ENCODE measurements at regions not wholly inside any gene's neighbourhood (a gene's known extent, or its start where the extent isn't known, plus 50 kb on each side); places are given as distances from the start of the nearest gene placed in this dataset.
"Not testable (repeated sequence)": the region's sequence is repeated elsewhere in the genome, so short reads cannot be mapped to it uniquely, and the experiment has no call there.

DNA sequence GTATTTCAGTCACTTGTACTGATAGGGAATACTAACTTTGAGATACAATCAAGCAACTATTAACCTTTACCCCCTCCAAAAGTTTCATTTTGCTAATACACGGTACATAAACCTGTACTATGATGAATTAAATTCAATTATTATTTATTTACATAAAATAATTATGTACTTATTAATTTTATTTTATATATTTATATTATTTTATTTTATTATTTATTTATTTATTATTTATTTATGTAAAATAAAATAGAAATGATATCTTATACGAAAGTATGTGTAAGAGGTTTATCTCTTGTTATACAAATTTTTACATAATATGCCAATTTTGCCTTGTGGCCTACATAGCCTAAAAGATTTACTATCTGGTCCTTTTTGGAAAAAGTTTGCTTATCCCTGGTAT is 564.3 kb downstream of the SLITRK5 start:
- no peak for DNase-seq (ENCODE audit: low read depth)

DNA sequence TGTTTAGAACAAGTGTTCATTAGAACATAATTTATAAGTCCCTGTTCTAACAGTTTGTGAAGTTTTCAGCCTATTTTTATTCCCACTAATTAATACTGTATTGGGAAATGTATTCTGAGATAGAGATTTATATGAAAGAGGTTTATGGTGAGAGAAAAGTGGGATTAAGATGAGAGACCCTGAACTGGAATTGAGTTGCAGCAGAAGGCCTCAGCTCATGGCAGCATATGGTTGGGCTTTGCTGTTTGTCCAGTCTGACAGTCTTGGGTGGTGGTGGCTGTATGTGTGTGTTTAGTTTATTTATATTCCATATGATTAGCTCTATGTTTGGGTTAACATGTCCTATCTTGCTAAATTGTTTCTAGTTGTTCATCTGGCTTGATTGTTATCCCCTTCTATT is 575.1 kb downstream of the SLITRK5 start:
- DNase-seq (ENCODE audit: low read depth), result no peak

DNA sequence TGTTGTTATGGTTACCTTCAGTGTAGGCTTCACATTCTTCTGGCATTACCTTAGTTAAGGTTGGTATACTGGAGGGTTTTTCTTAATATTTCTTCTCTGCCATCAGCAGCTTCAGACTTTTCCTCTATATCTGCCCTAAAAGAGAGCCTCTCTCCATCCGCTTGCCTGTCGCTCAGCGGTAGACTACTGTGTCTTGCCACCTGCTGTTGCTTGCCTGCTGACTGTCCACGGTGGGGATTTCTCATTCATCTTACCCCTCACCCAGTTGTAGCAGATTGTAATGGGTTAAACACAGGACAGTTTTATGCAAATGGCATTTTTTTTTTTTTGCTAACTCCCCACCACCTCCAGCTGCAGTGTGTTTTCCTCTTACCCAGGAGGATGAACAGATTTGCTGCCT is 577.2 kb downstream of the SLITRK5 start:
- DNase-seq (ENCODE audit: low read depth), result no peak

DNA sequence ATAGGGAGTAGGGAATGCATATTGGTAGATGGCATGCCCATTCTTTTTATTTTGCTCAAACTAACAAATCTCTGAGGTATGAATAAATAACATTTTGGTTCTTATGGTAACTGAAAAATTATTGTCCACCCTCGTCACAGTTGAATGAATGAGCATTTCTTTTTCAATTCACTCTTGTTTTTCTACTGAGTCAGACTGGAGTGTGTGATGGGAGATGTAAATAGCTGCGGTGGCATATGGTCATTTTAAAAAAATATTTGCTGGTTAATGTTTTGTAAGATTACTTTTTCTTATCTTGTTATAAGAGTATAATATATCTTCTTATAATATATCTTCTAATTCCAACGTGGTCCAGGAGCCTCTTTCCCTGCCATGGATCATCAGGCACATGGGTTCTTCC is 586.5 kb downstream of the SLITRK5 start:
- no peak for DNase-seq (ENCODE audit: low read depth)

DNA sequence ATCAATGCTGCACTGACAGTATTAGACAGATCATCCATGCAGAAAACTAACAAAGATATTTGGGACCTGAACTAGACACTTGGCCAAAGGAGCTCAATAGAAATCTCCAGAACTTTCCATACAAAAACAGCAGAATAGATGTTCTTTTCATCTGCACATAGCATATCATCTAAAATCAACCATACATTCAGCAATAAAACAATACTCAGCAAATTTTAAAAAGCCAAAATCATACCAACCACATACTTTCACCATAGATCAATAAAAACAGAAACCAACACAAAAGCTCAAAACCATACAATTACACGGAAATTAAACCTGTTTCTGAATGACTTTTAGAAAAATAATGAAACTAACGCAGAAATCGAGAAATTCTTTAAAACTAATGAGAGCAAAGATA is 592.6 kb downstream of the SLITRK5 start:
- DNase-seq (ENCODE audit: low read depth), result no peak

DNA sequence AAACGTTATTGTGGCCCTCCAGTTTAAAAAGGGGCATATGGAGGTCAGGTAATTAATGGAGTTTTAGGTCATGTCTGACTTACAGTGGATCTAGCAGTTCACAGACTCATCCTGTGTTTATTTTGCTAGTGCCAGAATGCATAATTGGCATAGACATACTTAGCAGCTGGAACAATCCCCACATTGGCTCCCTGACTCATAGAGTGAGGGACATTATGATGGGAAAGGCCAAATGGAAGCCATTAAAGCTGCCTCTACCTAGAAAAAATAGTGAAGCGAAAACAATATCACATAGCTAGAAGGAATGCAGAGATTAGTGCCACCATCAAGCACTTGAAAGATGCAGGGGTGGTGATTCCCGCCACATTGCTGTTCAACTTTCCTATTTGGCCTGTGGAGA is 610.7 kb downstream of the SLITRK5 start:
- DNase-seq (ENCODE audit: low read depth), result no peak

DNA sequence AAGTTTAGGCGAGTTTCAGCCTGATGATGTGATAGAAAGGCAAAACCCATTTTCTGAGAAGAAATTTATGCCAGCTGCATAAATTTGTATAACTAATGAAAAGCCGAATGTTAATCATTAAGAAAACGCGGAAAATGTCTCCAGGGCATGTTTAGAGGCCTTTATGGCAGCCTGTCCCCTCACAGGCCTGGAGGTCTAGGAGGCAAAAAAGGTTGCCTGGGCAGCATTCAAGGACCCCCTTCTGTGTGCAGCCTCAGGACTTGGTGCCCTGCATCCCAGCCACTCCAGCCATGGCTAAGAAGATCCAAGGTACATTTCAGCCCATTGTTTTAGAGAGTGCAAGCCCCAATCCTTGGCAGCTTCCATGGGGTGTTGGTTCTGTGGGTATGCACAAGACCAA is 614.2 kb downstream of the SLITRK5 start:
- DNase-seq (ENCODE audit: low read depth), result no peak

DNA sequence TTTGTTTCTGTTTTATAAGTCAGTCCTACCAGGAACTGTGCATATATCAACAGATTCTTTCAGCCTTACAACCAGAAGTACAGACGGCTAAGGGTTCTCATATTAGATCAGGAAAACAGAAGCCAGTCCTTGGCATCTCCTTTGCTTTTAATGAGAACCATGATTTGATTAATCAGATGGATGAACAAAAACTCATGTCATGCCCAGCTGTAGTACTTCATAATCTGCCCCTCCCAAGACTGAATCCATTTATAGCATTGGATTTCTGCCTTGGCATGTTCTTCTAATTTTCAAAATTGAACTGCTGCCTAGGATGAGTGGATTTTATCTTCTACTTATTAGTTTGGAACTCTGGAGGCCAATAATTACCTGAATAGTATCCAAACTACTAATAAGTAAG is 617.2 kb downstream of the SLITRK5 start:
- no peak for DNase-seq (ENCODE audit: low read depth)

DNA sequence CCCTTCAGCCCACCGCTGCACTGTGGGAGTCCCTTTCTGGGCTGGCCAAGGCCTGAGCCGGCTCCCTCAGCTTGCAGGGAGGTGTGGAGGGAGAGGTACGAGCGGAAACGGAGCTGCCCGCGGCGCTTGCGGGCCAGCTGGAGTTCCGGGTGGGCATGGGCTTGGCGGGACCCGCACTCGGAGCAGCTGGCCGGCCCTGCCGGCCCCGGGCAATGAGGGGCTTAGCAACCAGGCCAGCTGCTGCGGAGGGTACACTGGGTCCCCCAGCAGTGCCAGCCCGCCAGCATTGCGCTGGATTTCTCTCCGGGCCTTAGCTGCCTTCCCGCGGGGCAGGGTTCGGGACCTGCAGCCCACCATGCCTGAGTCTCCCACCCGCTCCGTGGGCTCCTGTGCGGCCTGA is 620.6 kb downstream of the SLITRK5 start:
- not testable (repeated sequence) for DNase-seq (ENCODE audit: low read depth)

DNA sequence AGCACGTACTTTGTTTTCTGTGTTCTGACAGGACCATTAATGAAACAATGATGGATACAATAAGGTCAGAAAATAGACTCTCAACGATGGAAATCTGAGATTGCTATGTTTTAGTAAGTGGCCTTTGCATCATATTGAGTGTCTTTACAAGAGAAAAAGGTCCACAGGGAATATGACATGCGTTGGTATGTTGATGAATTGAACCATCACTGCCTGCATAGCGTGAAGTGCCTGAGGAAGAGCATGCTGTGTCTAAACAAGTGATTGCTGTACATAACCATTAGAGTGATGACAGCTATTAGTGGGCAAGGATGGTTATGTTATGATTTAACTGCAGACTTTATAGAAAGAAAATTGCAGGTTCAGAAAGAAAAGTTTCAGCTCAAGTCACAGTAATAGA is 623.2 kb downstream of the SLITRK5 start:
- DNase-seq (ENCODE audit: low read depth), result no peak

DNA sequence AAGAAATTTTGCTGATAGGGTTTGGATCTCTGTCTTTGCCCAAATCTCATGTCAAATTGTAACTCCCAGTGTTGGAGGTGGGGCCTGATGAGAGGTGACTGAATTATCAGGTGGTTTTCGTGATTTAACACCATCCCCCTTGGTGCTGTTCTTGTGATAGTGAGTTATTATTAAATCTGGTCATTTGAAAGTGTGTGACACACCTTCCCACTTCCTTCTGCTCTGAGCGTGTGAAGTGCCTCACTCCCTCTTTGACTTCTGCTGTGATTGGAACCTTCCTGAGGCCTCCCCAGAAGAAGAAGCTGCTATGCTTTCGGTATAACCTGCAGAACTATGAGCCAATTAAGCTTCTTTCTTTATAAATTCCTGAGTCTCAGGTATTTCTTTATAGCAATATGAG is 632.0 kb downstream of the SLITRK5 start:
- no peak for DNase-seq (ENCODE audit: low read depth)

DNA sequence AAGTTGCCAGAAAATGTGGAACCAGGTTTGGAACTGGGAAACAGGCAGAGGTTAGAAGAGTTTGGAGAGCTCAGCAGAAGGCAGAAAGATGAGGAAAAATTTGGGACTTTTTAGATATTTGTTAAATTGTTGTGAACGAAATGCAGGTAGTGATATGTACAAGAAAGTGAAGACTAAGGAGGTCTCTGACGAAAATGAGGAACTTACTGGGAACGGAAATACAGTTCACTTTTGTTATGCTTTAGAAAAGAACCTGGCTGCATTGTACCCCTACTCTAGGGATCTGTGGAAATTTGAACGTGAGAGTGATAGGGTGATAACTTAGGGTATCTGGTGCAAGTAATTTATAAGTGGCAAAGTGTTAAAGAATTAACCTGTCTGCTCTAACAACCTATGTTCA is 632.4 kb downstream of the SLITRK5 start:
- DNase-seq (ENCODE audit: low read depth), result no peak

DNA sequence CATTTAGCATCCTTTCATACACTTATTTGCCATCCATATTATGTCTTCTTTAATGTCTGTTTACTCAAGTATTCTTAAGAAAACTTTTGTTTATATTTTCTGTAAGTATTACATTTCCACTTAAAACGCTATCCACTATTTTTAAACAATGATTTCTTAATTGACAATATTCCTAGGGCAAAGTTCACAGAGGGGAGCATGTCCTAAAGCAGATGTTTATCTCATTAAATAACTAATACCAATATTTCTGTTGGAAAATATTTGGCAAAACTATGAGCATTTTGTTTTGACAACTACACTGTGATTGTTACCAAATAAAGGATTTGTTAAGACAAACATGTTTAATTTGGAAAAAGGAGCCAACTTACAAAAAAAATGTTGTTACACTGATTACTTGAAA is 643.3 kb downstream of the SLITRK5 start:
- no peak for DNase-seq (ENCODE audit: low read depth)

DNA sequence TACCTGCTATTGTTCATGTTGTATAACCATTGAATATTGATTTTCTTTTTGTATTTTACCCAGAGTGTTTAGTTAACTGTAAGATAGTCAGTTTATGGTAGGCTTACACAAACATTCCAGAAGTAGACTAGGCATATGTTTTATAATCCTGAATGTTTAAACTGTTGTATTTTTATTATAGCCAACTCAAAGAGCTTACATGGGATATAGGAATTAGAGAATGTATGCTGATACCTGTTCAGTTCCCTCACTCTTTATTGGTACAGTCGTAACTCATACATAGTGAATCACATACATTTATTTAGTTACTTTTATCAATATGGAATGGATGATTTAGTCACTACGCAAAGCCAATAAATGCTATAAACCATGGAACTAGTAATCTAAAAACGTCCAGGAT is 657.9 kb downstream of the SLITRK5 start:
- DNase-seq (ENCODE audit: low read depth), result no peak

DNA sequence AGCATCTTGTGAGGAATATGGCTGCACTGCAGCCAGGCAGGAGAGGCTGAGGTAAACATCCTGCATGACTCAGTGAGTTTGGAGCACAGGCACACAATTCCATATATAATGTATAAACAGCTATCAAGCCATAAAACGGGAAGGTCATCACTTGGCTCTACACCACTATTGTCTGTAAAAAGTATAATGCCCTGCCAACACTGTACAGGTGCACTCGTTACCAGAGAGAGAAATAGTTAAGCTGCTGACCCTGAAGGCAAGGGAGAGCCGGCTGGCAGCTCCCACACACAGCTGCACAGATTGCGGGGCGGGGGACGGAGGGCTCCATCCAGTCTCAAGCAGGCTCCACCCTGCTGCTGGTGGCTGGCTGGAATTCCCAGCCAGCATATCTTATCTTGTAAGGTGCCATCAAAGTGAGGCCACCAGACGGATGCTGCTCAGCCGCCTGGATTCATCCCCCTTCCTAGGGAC is 668.1 kb downstream of the SLITRK5 start:
- no peak for DNase-seq (ENCODE audit: low read depth)

DNA sequence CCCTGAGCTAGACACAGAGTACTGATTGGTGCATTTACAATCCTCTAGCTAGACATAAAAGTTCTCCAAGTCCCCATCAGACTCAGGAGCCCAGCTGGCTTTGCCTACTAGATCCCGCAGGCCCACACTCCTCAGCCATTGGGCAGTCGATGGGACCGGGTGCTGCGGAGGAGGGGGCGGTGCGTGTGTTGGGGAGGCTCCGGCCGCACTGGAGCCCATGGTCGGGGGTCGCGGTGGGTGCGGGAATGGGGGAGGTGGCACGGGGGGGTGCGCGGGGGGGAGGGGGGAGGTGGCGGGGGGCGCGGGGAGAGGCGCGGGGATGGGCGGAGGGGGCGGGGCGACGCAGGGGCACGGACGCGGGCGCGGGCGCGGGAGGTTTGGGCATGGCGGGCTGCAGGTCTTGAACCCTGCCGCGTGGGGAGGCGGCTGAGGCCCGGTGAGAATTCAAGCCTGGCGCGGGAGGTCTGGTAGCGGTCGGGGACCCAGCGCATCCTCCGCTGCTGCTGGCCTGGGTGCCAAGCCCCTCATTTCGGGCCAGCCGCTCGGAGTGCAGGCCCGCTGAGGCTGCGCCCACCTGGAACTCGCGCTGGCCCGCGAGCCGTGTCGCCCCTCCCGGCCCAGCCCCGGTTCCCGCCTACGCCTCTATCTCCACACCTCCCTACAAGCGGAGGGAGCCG is 674.1 kb downstream of the SLITRK5 start:
- DNase-seq (ENCODE audit: low read depth), result no peak

DNA sequence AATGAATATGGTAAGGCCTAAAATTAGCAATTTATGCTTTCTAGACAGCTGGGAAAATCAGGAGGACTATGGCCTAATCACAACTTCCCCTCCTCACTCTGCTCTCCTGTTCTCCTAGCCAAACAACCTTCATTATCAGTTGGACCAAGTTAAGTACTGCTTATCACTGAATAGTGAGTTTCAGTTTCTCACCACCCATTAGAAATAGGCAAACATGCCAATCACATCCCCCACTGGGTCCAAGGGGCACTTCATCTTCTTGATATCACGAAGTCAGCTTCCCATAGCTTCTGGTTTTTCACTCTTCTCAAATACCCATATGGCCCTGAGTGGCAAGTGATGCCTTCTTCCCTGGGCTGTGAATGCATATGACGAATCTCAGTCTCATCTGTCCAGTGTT is 689.6 kb downstream of the SLITRK5 start:
- no peak for DNase-seq (ENCODE audit: low read depth)

DNA sequence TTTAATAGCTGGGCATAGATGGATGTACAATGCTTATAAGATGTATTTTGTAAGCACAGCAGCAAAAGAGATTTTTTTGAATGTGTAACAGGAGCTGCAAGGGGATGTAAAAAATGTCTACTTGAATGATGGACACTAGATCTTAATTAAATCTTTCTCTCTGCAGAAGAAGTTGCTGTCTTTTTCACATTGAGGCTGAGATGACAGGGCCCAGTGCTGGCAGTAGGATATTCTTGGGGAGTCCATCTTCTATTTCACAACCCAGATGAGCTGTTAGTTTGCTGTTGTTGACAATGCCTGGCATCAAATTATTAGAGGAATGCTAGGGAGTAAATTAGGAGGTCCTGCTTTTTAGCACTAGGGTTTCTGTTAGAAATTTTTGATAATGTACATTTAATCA is 698.7 kb downstream of the SLITRK5 start:
- no peak for DNase-seq (ENCODE audit: low read depth)

DNA sequence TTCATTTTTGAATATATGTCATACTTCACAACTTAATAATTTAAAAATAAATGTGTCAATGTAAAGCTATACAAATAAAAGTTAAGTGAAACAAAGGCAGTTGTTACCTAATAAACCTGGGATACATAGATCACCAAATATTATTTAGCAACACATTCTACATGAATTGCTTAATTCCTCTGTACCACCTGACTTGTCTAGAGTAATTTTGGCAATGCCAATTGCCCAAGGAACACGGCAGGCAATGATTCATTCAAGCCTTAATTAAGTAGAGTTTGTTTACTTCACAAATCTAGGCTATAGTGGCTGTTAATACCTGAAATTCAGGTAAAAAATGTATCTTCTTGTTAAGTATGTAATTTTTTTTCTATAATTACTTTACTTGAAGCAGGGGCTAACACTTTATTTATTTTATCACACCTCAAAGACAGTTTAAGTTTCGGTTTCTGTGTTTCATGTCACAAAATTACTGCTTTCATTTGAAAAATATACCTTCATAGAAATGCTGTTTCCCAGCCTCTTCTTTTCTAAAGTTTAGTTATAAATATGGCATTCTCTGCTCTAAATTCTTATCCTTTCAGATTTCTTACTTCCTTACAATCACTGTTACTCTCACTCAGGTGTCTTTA is 705.7 kb downstream of the SLITRK5 start:
- DNase-seq (ENCODE audit: low read depth), result no peak

DNA sequence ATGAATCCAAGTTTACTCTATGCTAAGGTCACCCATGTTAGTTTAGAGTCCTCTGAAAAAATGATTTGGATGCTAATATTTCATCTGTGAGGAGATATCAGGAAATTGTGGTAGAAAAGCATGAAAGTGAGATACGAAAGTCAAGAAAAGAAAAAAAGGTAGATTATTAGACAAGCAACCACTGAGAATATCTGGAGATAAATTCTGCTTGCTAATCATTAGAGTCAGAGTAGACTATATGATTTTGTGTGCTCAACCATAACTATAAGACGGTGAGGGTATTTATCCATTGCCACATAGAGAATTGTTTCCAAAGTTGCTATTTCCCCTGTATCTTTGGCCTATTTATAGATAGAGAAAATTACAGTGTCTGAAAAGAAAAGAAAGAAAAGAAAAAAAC is 706.7 kb downstream of the SLITRK5 start:
- DNase-seq (ENCODE audit: low read depth), result no peak

DNA sequence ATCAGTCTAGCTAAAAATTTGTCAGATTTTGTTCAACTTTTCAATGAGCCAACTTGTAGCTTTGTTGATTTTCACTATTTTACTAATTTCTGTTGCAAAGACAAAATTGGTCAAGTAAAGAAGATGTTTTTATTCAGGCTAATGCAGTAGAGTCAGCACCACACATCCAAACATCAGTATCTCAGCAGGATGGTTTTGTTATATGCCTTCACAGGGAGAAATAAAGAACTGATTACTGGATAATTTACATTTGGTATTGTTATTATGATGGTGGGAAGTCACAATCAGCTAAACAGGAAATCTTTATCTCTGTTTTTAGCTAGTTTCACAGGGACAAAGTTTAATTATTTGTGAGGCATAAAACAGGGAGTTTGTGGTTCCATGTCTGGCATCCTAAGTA is 713.4 kb downstream of the SLITRK5 start:
- no peak for DNase-seq (ENCODE audit: low read depth)

DNA sequence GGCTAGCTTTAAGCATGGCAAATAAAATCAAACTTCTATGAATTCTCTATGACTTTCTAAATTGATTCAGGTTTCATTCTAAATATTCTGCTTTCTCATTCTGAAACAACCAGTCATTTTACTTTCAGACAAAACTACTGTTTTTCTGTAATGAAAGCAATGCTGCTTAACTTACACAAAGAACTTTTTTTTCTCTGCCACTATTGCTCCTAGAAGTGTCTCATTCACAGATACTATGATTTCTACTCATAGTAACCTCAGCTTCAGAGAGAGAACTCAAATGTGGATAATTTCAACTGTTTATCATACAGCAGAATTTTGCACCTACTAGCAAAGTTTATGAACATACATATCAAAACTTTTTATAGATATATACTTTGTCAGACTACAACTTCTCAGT is 724.6 kb downstream of the SLITRK5 start:
- DNase-seq (ENCODE audit: low read depth), result no peak

DNA sequence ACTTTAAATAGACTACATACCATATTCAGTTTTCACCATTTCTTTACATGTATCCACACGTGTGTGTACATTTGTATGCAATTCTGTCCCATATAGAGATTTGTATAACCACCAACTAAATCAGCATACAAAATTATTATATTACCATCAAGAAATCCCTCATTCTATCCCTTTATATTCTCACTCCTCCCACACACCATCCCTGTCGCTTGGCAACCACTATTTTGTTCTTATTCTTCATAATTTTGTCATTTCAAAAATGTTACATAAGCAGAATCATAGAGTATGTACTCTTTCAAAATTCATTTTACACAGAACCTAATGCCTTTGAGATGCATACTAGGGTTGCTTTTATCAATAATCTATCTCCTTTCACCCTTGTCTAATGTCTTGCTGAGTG is 740.5 kb downstream of the SLITRK5 start:
- no peak for DNase-seq (ENCODE audit: low read depth)

DNA sequence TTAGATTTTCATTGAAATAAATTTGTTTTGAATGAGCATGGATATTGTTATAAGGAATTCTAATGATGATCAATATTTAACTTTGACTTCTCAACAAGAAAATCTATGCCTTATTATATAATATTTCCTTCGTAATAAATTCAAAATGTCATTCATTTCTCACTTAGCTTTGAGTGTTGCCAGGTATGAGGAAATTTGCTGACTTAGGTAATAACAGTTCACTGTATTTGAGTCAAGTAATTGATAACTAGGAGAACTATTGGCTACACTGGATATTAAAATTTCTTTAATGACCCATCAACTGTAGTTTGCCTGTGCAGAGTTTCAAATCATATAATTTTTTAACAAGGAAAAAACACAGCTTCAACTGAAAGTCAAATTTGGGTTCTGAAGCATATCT is 746.6 kb downstream of the SLITRK5 start:
- DNase-seq (ENCODE audit: low read depth), result no peak

Measured in GM04503 (cell line).